Esophagus muscularis mucosa (tissue), 4 donors: ENCODE measurements at regions not wholly inside any gene's neighbourhood (a gene's known extent, or its start where the extent isn't known, plus 50 kb on each side); places are given as distances from the start of the nearest gene placed in this dataset.
"Not testable (repeated sequence)": the region's sequence is repeated elsewhere in the genome, so short reads cannot be mapped to it uniquely, and the experiment has no call there.

Experiments
- DNase-seq: peaks from one replicate; pipeline ENCODE4 v3.0.0-alpha.2; 2017; ENCODE audit errors: extremely low spot score
- H3K27ac ChIP-seq, 4 donors: fragments of 200-600 bp; sonication (generic); replicated peaks in 1 of 4; 1 replicate in 3 of 4; 2 replicates in 1 of 4; pipeline ENCODE4 v1.5.1; 2016 to 2019; ENCODE audit warnings: mild to moderate bottlenecking in 1 of 4
- H3K27me3 ChIP-seq, 4 donors: fragments of 200-600 bp; sonication (generic); one replicate each; pipeline versions ENCODE4 v1.5.1 to v1.6.0; 2016 to 2019
- H3K36me3 ChIP-seq, 4 donors: fragments of 200-600 bp; sonication (generic); one replicate each; pipeline ENCODE4 v1.5.1; 2016 to 2019
- H3K4me1 ChIP-seq, 4 donors: fragments of 200-600 bp; sonication (generic); one replicate each; pipeline ENCODE4 v1.5.1; 2016 to 2019
- H3K4me3 ChIP-seq, 4 donors: fragments of 200-600 bp; sonication (generic); 1 replicate in 2 of 4; 2 replicates in 2 of 4; pipeline ENCODE4 v1.5.1; 2016 to 2019; ENCODE audit warnings: mild to moderate bottlenecking in 4 of 4, moderate library complexity in 1 of 4
- H3K9me3 ChIP-seq, 4 donors: fragments of 200-600 bp; sonication (generic); 1 replicate in 3 of 4; 2 replicates in 1 of 4; pipeline ENCODE4 v1.5.1; 2016 to 2019
- EP300 ChIP-seq: sonication (generic); formaldehyde crosslinking; IDR thresholded peaks from one replicate; pipeline ENCODE4 v1.6.1; 2017; ENCODE audit warnings: antibody characterized with exemption
- POLR2A ChIP-seq: fragments of 450-650 bp; IDR thresholded peaks from one replicate; pipeline ENCODE4 v1.6.1; 2017; ENCODE audit warnings: antibody characterized with exemption, moderate library complexity, mild to moderate bottlenecking, low read depth
- POLR2AphosphoS5 ChIP-seq, 2 donors: sonication (generic); formaldehyde crosslinking; IDR thresholded peaks; one replicate each; pipeline ENCODE4 v1.6.1; 2017; ENCODE audit warnings: antibody characterized with exemption in 2 of 2
- WGBS: methylation state at CpG from one replicate; pipeline ENCODE4 v1.1.5; 2018; 5-methylcytosine and 5-hydroxymethylcytosine counted together
- intact Hi-C: fragments of 100-400 bp; cut with DNase I; formaldehyde crosslinking; loops from one replicate; pipeline ENCODE4 v1.15.1; 2023
- TF ChIP-seq, protein P1 (sequence below), 3 experiments: fragments of 200-600 bp in 2 of 3; fragments of 450-650 bp in 1 of 3; sonication (generic) in 2 of 3; IDR thresholded peaks; one replicate each; pipeline ENCODE4 v1.5.1; 2017 to 2019; ENCODE audit warnings: antibody characterized with exemption in 3 of 3, mild to moderate bottlenecking in 2 of 3, moderate library complexity in 1 of 3

DNA sequence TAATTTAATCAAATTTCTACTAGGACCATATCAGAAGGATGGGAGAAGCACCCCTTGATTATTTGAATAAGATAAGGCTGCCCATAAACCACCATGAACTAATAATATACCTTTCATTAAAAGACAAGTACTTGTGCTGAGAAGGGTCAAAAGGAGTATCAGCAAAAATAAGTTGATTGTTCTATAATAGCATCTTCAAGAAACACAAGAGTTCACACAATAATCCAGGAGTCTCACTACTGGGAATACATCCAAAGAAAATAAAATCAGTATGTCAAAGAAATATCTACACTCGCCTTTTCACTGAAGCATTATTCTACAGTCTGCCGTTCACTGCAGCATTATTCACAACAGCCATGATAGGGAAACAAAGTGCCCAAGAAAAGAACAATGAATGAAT is 1310.1 kb upstream of the PCDH9 start:
- H3K4me1 ChIP-seq: no peaks in the 10 kb centered on the region
- DNase-seq: no peak
- intact Hi-C loops: no loop called here
- no peaks in the 10 kb centered on the region for H3K27me3 ChIP-seq
- H3K9me3 ChIP-seq: no peaks in the 10 kb centered on the region
- no peak overlapping the region for H3K4me3 ChIP-seq
- no peak overlapping the region for H3K27ac ChIP-seq
- no peaks in the 10 kb centered on the region for H3K36me3 ChIP-seq
- WGBS: 47% methylated on average over 2 of the region's 2 CpGs
- TF ChIP-seq POLR2AphosphoS5 (IDR thresholded peaks at IDR 0.05): no peak
- no peak for TF ChIP-seq POLR2A
- no peak for TF ChIP-seq EP300
- TF ChIP-seq, protein P1, sequence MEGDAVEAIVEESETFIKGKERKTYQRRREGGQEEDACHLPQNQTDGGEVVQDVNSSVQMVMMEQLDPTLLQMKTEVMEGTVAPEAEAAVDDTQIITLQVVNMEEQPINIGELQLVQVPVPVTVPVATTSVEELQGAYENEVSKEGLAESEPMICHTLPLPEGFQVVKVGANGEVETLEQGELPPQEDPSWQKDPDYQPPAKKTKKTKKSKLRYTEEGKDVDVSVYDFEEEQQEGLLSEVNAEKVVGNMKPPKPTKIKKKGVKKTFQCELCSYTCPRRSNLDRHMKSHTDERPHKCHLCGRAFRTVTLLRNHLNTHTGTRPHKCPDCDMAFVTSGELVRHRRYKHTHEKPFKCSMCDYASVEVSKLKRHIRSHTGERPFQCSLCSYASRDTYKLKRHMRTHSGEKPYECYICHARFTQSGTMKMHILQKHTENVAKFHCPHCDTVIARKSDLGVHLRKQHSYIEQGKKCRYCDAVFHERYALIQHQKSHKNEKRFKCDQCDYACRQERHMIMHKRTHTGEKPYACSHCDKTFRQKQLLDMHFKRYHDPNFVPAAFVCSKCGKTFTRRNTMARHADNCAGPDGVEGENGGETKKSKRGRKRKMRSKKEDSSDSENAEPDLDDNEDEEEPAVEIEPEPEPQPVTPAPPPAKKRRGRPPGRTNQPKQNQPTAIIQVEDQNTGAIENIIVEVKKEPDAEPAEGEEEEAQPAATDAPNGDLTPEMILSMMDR (IDR thresholded peaks at IDR 0.05): no peak

- H3K4me3 ChIP-seq: no peak overlapping the region
- WGBS: 93% methylated on average over 1 of the region's 1 CpG
- H3K4me1 ChIP-seq: no peaks in the 10 kb centered on the region
- TF ChIP-seq POLR2A: no peak
- no peak for TF ChIP-seq EP300
- intact Hi-C loops: no loop called here
- H3K9me3 ChIP-seq: no peaks in the 10 kb centered on the region
- H3K36me3 ChIP-seq: no peaks in the 10 kb centered on the region
- H3K27me3 ChIP-seq: no peaks in the 10 kb centered on the region
- no peak for DNase-seq
- no peak overlapping the region for H3K27ac ChIP-seq
Observed at GRCh38 chr13:68535329-68535728, 1305.2 kb upstream of the PCDH9 start.

DNA sequence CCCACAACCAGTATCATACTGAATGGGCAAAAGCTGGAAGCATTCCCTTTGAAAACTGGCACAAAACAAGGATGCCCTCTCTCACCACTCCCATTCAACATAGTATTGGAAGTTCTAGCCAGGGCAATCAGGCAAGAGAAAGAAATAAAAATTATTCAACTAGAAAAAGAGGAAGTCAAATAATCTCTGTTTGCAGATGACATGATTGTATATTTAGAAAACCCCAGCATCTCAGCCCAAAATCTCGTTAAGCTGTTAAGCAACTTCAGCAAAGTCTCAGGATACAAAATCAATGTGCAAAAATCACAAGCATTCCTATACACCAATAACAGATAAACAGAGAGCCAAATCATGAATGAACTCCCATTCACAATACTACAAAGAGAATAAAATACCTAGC is 1297.0 kb upstream of the PCDH9 start:
- H3K27me3 ChIP-seq, H3K36me3 ChIP-seq, H3K27ac ChIP-seq, H3K4me1 ChIP-seq, DNase-seq, intact Hi-C loops, H3K4me3 ChIP-seq: not testable (repeated sequence)
- peaks cover 0 to 14% (median 4%) of the 10 kb centered on the region in 4 donors for H3K9me3 ChIP-seq
- WGBS: 77% methylated on average over 1 of the region's 1 CpG

DNA sequence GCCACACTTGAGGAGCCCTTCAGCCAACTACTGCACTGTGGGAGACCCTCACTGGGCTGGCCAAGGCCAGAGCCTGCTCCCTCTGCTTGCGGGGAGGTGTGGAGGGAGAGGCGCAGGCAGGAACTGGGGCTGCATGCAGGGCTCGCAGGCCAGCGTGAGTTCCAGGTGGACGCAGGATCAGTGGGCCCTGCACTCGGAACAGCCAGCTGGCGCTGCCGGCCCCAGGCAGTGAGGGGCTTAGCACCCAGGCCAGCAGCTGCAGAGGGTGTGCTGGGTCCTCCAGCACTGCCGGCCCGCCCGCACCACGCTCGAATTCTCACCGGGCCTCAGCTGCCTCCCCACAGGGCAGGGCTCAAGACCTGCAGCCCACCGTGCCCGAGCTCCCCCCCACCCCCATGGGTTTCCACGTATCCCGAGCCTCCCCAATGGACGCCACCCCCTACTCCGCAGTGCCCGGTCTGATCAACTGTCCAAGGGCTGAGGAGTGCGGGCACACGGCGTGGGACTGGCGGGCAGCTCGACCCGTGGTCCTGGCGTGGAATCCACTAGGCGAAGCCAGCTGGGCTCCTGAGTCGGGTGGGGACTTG is 1293.8 kb upstream of the PCDH9 start:
- H3K4me1 ChIP-seq: no peaks in the 10 kb centered on the region
- intact Hi-C loops: no loop called here
- 94% methylated on average over 8 of the region's 30 CpGs for WGBS

DNA sequence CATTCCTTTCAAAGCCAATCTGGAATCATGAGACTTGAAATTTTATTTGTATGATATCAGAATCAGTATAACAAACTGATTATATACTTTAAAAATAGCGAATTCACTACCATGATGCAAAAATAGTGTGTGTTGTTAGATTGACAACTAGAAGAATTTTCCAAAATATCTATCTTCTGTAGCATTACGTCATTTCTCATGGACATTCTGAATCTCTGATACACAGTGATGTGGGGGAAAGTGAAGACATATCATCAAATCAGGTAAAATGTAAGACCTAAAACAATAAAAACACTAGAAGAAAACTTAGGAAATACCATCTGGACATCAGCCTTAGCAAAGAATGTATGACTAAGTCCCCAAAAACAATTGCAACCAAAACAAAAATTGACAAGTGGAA is 1292.0 kb upstream of the PCDH9 start:
- 92% methylated on average over 2 of the region's 2 CpGs for WGBS
- intact Hi-C loops: no loop called here
- peaks cover 0 to 14% (median 0%) of the 10 kb centered on the region in 4 donors for H3K9me3 ChIP-seq
- H3K4me1 ChIP-seq: no peaks in the 10 kb centered on the region
- H3K36me3 ChIP-seq: no peaks in the 10 kb centered on the region
- H3K27me3 ChIP-seq: no peaks in the 10 kb centered on the region
- H3K27ac ChIP-seq: no peak overlapping the region
- no peak for TF ChIP-seq POLR2A
- TF ChIP-seq EP300: no peak
- no peak for TF ChIP-seq POLR2AphosphoS5 (IDR thresholded peaks at IDR 0.05)
- DNase-seq: no peak
- H3K4me3 ChIP-seq: no peak overlapping the region

More for the DNA sequence above, 1293.8 kb upstream of the PCDH9 start:
- H3K4me3 ChIP-seq: no peak overlapping the region
- H3K36me3 ChIP-seq: no peaks in the 10 kb centered on the region
- no peaks in the 10 kb centered on the region for H3K27me3 ChIP-seq
- DNase-seq: no peak
- no peak for TF ChIP-seq POLR2A
- TF ChIP-seq EP300: no peak
- TF ChIP-seq POLR2AphosphoS5 (IDR thresholded peaks at IDR 0.05): no peak
- TF ChIP-seq, protein P1 (IDR thresholded peaks at IDR 0.05): no peak
- no peak overlapping the region for H3K27ac ChIP-seq
- H3K9me3 ChIP-seq: peaks cover 0 to 14% (median 4%) of the 10 kb centered on the region in 4 donors

GRCh38 chr13:68509734-68510621 is 1279.8 kb upstream of the PCDH9 start:
- no peak for DNase-seq
- H3K9me3 ChIP-seq: no peaks in the 10 kb centered on the region
- H3K4me3 ChIP-seq: no peak overlapping the region
- no peak overlapping the region for H3K27ac ChIP-seq
- no peak for TF ChIP-seq EP300
- TF ChIP-seq, protein P1 (IDR thresholded peaks at IDR 0.05): no peak
- no peak for TF ChIP-seq POLR2AphosphoS5 (IDR thresholded peaks at IDR 0.05)
- TF ChIP-seq POLR2A: no peak
- WGBS: 87% methylated on average over 4 of the region's 4 CpGs
- H3K27me3 ChIP-seq: no peaks in the 10 kb centered on the region
- intact Hi-C loops: no loop called here
- no peaks in the 10 kb centered on the region for H3K4me1 ChIP-seq
- H3K36me3 ChIP-seq: no peaks in the 10 kb centered on the region
